ENCODE measurements at regions not wholly inside any gene's neighbourhood (a gene's known extent, or its start where the extent isn't known, plus 50 kb on each side); places are given as distances from the start of the nearest gene placed in this dataset.

- Histone ChIP-seq H3K4me3 (no peak overlapping the region), H3K9me3 (no peaks in the 10 kb centered on the region), H3K4me1 (no peaks in the 10 kb centered on the region), H3K27me3 (replicated peaks in 1 of 7) (peaks cover 0 to 30% (median 0%) of the 10 kb centered on the region in 7 donors), H3K36me3 (no peaks in the 10 kb centered on the region), H3K27ac (no peak overlapping the region)
- TF ChIP-seq POLR2A (IDR thresholded peaks at IDR 0.05) = no peak
- TF ChIP-seq CTCF (IDR thresholded peaks at IDR 0.05 in 8 of 11, conservative IDR thresholded peaks at IDR 0.05 in 3 of 11) = no peak
- TF ChIP-seq POLR2AphosphoS5 (IDR thresholded peaks at IDR 0.05) = no peak
- 84 to 97% (median 93%) methylated on average over 7 to 8 of the region's 8 CpGs for WGBS, 5 donors
- DNase-seq = no peak
- intact Hi-C loops (cut with DNase I; ENCODE audit: low total_unique reads) = no loop called here
Observed at GRCh38 chr6:2469428-2469827, 224.0 kb upstream of the GMDS start.

- Histone ChIP-seq H3K36me3 (no peaks in the 10 kb centered on the region), H3K27me3 (replicated peaks in 1 of 7) (peaks cover 0 to 30% (median 0%) of the 10 kb centered on the region in 7 donors), H3K9me3 (no peaks in the 10 kb centered on the region), H3K27ac (no peak overlapping the region), H3K4me3 (no peak overlapping the region), H3K4me1 (no peaks in the 10 kb centered on the region)
- no peak for DNase-seq
- TF ChIP-seq POLR2AphosphoS5 (IDR thresholded peaks at IDR 0.05) (no peak), CTCF (IDR thresholded peaks at IDR 0.05 in 8 of 11, conservative IDR thresholded peaks at IDR 0.05 in 3 of 11) (no peak), POLR2A (IDR thresholded peaks at IDR 0.05) (no peak)
- WGBS, 5 donors = 70 to 80% (median 77%) methylated on average over 4 of the region's 4 CpGs
- intact Hi-C loops (cut with DNase I; ENCODE audit: low total_unique reads) = no loop called here
Observed at GRCh38 chr6:2468601-2468955, 223.2 kb upstream of the GMDS start.

GRCh38 chr6:2467929-2468600, 222.7 kb upstream of the GMDS start:
- H3K4me1 ChIP-seq = no peaks in the 10 kb centered on the region

GRCh38 chr6:2465336-2465735, 219.9 kb upstream of the GMDS start:
- Histone ChIP-seq H3K27ac (no peak overlapping the region), H3K36me3 (no peaks in the 10 kb centered on the region), H3K4me1 (no peaks in the 10 kb centered on the region), H3K4me3 (no peak overlapping the region), H3K9me3 (no peaks in the 10 kb centered on the region), H3K27me3 (replicated peaks in 1 of 7) (peaks cover 0 to 30% (median 0%) of the 10 kb centered on the region in 7 donors)
- TF ChIP-seq POLR2A (IDR thresholded peaks at IDR 0.05) (no peak), CTCF (IDR thresholded peaks at IDR 0.05 in 8 of 11, conservative IDR thresholded peaks at IDR 0.05 in 3 of 11) (no peak), POLR2AphosphoS5 (IDR thresholded peaks at IDR 0.05) (no peak)
- DNase-seq = no peak
- intact Hi-C loops (cut with DNase I; ENCODE audit: low total_unique reads) = no loop called here
- 88 to 95% (median 92%) methylated on average over 9 of the region's 9 CpGs for WGBS, 5 donors

More at GRCh38 chr6:2467929-2468600, 222.7 kb upstream of the GMDS start:
- no peaks in the 10 kb centered on the region for H3K9me3 ChIP-seq
- no peak for TF ChIP-seq POLR2A (IDR thresholded peaks at IDR 0.05)
- no peak for TF ChIP-seq CTCF (IDR thresholded peaks at IDR 0.05 in 8 of 11, conservative IDR thresholded peaks at IDR 0.05 in 3 of 11)
- no peak for TF ChIP-seq POLR2AphosphoS5 (IDR thresholded peaks at IDR 0.05)
- H3K4me3 ChIP-seq = no peak overlapping the region
- intact Hi-C loops (cut with DNase I; ENCODE audit: low total_unique reads) = no loop called here
- DNase-seq = no peak
- no peak overlapping the region for H3K27ac ChIP-seq
- H3K27me3 ChIP-seq (replicated peaks in 1 of 7) = peaks cover 0 to 30% (median 0%) of the 10 kb centered on the region in 7 donors
- no peaks in the 10 kb centered on the region for H3K36me3 ChIP-seq
- WGBS, 5 donors = 53 to 60% (median 57%) methylated on average over 6 of the region's 6 CpGs
